ENCODE measurements at regions not wholly inside any gene's neighbourhood (a gene's known extent, or its start where the extent isn't known, plus 50 kb on each side); places are given as distances from the start of the nearest gene placed in this dataset.

DNA sequence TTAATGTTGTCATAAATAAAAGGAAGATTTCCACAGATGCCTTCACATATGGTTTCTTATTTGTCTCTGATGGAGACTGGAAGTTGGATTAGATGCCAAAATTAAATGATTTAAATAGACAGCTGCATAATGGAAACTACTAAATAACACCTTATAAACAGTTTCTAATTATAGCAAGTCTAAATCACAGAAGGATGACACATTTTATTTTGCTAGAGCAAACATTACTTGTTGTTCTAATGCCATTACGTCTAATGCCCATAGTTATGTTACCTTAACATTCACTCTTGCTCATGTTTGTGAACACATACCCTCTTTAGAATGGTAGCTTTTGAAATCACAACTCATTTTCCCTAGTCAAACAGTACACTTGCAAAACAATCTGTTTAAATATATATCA is 92.8 kb downstream of the ZIC4 start:
- Histone ChIP-seq H4K91ac (ENCODE audit: insufficient read depth, low read depth, low read length) (no peak overlapping the region), H2BK15ac (ENCODE audit: low read depth, low read length) (no peak overlapping the region), H3K14ac (replicated peaks; ENCODE audit: low read depth, low read length) (no peak overlapping the region), H2BK20ac (ENCODE audit: low read depth, low read length) (no peak overlapping the region), H2AFZ (replicated peaks; ENCODE audit: low read length, poor library complexity) (no peak overlapping the region), H2AK5ac (ENCODE audit: low read depth, low read length) (no peak overlapping the region), H3K18ac (ENCODE audit: low read depth, low read length) (no peak overlapping the region), H4K8ac (ENCODE audit: low read depth in 2 of 2, low read length in 2 of 2) (no peak overlapping the region), H2BK120ac (ENCODE audit: low read depth, low read length) (no peak overlapping the region), H3K56ac (ENCODE audit: extremely low read depth, insufficient read depth, low read length) (no peak overlapping the region), H3K27me3 (ENCODE audit: control insufficient read depth, insufficient read depth, low read length) (no peaks in the 10 kb centered on the region), H3K36me3 (ENCODE audit: control insufficient read depth, insufficient read depth, low read length) (no peaks in the 10 kb centered on the region), H3K4me2 (ENCODE audit: low read depth, low read length) (no peak overlapping the region), H3K4me1 (ENCODE audit: control insufficient read depth, insufficient read depth, low read length) (peaks cover 2% of the 10 kb centered on the region; the same call in 1 of the 2 replicates), H3K27ac (ENCODE audit: insufficient read depth, low read length) (no peak overlapping the region), H2BK5ac (ENCODE audit: low read depth, low read length, poor library complexity, severe bottlenecking) (no peak overlapping the region), H2AK9ac (replicated peaks; ENCODE audit: low read depth, low read length, poor library complexity) (no peak overlapping the region), H3K9me3 (ENCODE audit: control insufficient read depth, insufficient read depth, low read length) (no peaks in the 10 kb centered on the region), H3K9me1 (ENCODE audit: insufficient read depth, low read length) (no peaks in the 10 kb centered on the region), H3K79me1 (ENCODE audit: low read depth in 1 of 2, low read length in 2 of 2) (no peaks in the 10 kb centered on the region), H3K9ac (ENCODE audit: low read depth, low read length) (no peak overlapping the region), H3K4me3 (ENCODE audit: insufficient read depth, low read depth, low read length) (no peak overlapping the region), H3K4ac (ENCODE audit: low read depth, low read length) (no peak overlapping the region), H3K23ac (ENCODE audit: low read depth, low read length) (no peak overlapping the region), H4K5ac (ENCODE audit: low read depth, low read length) (no peak overlapping the region), H4K20me1 (ENCODE audit: insufficient read depth, low read length) (no peaks in the 10 kb centered on the region)
- DNase-seq (no peak), ATAC-seq (ENCODE audit: low read depth) (no peak)
- BruUV-seq (replicated peaks): no TSS peak
- POLR2A ChIA-PET (ENCODE audit: unreplicated experiment): no interaction called here
- in situ Hi-C loops (cut with MboI; ENCODE audit: low sequenced_read_pairs): no loop called here
- intact Hi-C loops (cut with micrococcal nuclease): no loop called here
- CTCF ChIA-PET: no interaction called here
- TF ChIP-seq NFE2L2 (IDR thresholded peaks at IDR 0.05; ENCODE audit: low read depth, low read length) (no peak), RFX5 (IDR thresholded peaks at IDR 0.05; ENCODE audit: low read depth, low read length) (no peak), POLR2A (IDR thresholded peaks at IDR 0.05; ENCODE audit: low read depth, low read length) (no peak), MAZ (IDR thresholded peaks at IDR 0.05; ENCODE audit: borderline replicate concordance, low read depth, low read length) (no peak), MAFK (IDR thresholded peaks at IDR 0.05; ENCODE audit: low read depth, low read length) (no peak), RAD21 (IDR thresholded peaks at IDR 0.05; ENCODE audit: low read length) (no peak)
- dilution Hi-C loops (cut with HindIII; ENCODE audit: low sequenced_read_pairs, unreplicated experiment): no loop called here
- no CpG with 5 or more reads among the region's 1 CpG for WGBS, 2 experiments (ENCODE audit: extremely low coverage in 2 of 2, insufficient read length in 1 of 2)
